Transverse colon (tissue), 4 donors: ENCODE measurements at regions not wholly inside any gene's neighbourhood (a gene's known extent, or its start where the extent isn't known, plus 50 kb on each side); places are given as distances from the start of the nearest gene placed in this dataset.
A peak's percentile ranks its signal among the peaks of the same experiment; 100 is the strongest.

Source experiments
- DNase-seq: peaks from one replicate; pipeline ENCODE4 v3.0.0-alpha.2; 2019
- H3K27ac ChIP-seq, 4 donors: fragments of 200-600 bp; sonication (generic); 2 replicates each; pipeline ENCODE4 v1.5.1; 2016 to 2018; ENCODE audit warnings: inconsistent platforms in 4 of 4
- H3K27me3 ChIP-seq: fragments of 200-600 bp; sonication (generic); 2 replicates; pipeline ENCODE4 v1.5.1; 2017; ENCODE audit warnings: inconsistent platforms
- H3K36me3 ChIP-seq, 4 donors: fragments of 200-600 bp; sonication (generic); 2 replicates each; pipeline ENCODE4 v1.5.1; 2017 to 2019; ENCODE audit warnings: inconsistent platforms in 4 of 4
- H3K4me1 ChIP-seq, 4 donors: fragments of 200-600 bp; sonication (generic); 2 replicates each; pipeline ENCODE4 v1.5.1; 2017 to 2020; ENCODE audit warnings: inconsistent platforms in 4 of 4
- H3K4me3 ChIP-seq, 4 donors: fragments of 200-600 bp; sonication (generic); 1 replicate in 1 of 4; 2 replicates in 3 of 4; pipeline versions ENCODE4 v1.5.1 to v1.6.1; 2017 to 2019; ENCODE audit warnings: inconsistent platforms in 4 of 4
- H3K9me3 ChIP-seq, 2 donors: fragments of 200-600 bp; sonication (generic); 2 replicates each; pipeline ENCODE4 v1.5.1; 2017 to 2019; ENCODE audit warnings: inconsistent platforms in 2 of 2
- CTCF ChIP-seq, 5 experiments: fragments of 200-600 bp in 3 of 5; fragments of 450-650 bp in 2 of 5; sonication (generic) in 3 of 5; IDR thresholded peaks; 1 replicate in 2 of 5; 2 replicates in 3 of 5; pipeline ENCODE4 v1.5.1; 2016 to 2017; ENCODE audit warnings: antibody characterized with exemption in 5 of 5, inconsistent platforms in 3 of 5, mild to moderate bottlenecking in 2 of 5, moderate library complexity in 1 of 5
- EP300 ChIP-seq: sonication (generic); formaldehyde crosslinking; IDR thresholded peaks from one replicate; pipeline ENCODE4 v1.6.1; 2017; ENCODE audit warnings: antibody characterized with exemption, low read depth
- POLR2A ChIP-seq: fragments of 450-650 bp; IDR thresholded peaks from one replicate; pipeline ENCODE4 v1.6.1; 2016; ENCODE audit warnings: antibody characterized with exemption, mild to moderate bottlenecking, moderate library complexity
- POLR2AphosphoS5 ChIP-seq, 3 donors: sonication (generic); formaldehyde crosslinking; IDR thresholded peaks; one replicate each; pipeline ENCODE4 v1.6.1; 2016; ENCODE audit warnings: antibody characterized with exemption in 3 of 3
- WGBS, 2 donors: methylation state at CpG; one replicate each; pipeline ENCODE4 v1.1.5; 2018; ENCODE audit warnings: low coverage in 1 of 2; 5-methylcytosine and 5-hydroxymethylcytosine counted together
- in situ Hi-C, 4 donors: fragments of 200-750 bp; cut with MboI; loops; one replicate each; pipeline versions ENCODE4 v1.15.0 to v1.15.1; 2017; ENCODE audit warnings: low sequenced_read_pairs in 3 of 4, low pct_ligation_motif_present in 1 of 4, low pct_unique_long_range_greater_than_20kb in 1 of 4
- intact Hi-C: fragments of 100-400 bp; cut with DNase I; formaldehyde crosslinking; loops from one replicate; pipeline ENCODE4 v1.15.1; 2023; ENCODE audit warnings: low total_unique reads

DNA sequence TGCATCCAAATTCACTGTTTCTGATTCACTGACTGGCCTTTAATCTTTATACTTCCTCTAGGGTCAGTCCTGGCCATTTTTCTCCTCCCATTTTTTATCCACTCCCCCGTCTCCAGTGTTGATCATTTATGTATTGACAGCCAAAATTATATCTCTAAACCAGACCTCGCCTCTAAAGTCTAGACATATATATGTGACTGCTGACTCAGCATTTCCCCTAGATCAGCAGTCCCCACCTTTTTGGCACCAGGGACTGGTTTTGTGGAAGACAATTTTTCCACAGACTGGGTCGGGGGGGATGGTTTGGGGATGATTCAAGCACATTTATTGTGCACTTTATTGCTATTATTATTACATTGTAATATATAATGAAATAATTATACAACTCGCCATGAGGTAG, 88.3 kb upstream of the DAAM1 start:
- intact Hi-C loops (no loop called here), in situ Hi-C loops (no loop called here)
- Histone ChIP-seq H3K36me3 (no peaks in the 10 kb centered on the region), H3K4me1 (no peaks in the 10 kb centered on the region), H3K9me3 (no peaks in the 10 kb centered on the region), H3K27ac (no peak overlapping the region), H3K4me3 (no peak overlapping the region), H3K27me3 (no peaks in the 10 kb centered on the region)
- no peak for TF ChIP-seq POLR2AphosphoS5 (IDR thresholded peaks at IDR 0.05)
- no peak for TF ChIP-seq POLR2A
- no peak for TF ChIP-seq EP300
- no peak for TF ChIP-seq CTCF (IDR thresholded peaks at IDR 0.05)
- whole genome bisulfite sequencing, 2 donors, result 81 to 92% methylated on average over 2 to 4 of the region's 4 CpGs
- no peak for DNase-seq

- intact Hi-C loops (no loop called here), in situ Hi-C loops (no loop called here)
- DNase-seq, result no peak
- Histone ChIP-seq H3K4me3 (no peak overlapping the region), H3K36me3 (no peaks in the 10 kb centered on the region), H3K27me3 (no peaks in the 10 kb centered on the region), H3K27ac (no peak overlapping the region), H3K9me3 (no peaks in the 10 kb centered on the region), H3K4me1 (no peaks in the 10 kb centered on the region)
- TF ChIP-seq EP300 (no peak), POLR2A (no peak), CTCF (IDR thresholded peaks at IDR 0.05) (no peak), POLR2AphosphoS5 (IDR thresholded peaks at IDR 0.05) (no peak)
These were observed 87.0 kb upstream of the DAAM1 start for GRCh38 chr14:59101476-59101875.

DNA sequence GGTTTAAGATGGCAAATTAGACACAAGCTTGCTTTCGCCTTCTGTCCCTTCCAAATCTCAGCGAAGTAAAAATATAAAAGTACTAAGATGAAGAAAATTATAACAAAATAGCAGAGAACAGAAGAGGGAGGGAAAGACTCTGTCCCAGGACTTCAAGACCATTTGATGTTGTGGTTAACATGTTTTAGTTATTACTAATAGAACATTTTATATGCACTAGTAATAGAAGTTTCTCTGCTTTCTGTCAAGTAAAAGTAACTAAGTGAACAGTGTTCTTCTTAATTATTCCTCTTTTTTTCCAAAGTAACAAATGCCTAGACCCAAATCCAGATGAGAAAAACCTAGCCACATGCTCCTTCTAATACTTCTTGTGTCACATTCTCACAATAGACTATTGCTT, 85.1 kb upstream of the DAAM1 start:
- TF ChIP-seq POLR2AphosphoS5 (IDR thresholded peaks at IDR 0.05) (no peak), POLR2A (no peak), CTCF (IDR thresholded peaks at IDR 0.05) (no peak), EP300 (no peak)
- Histone ChIP-seq H3K36me3 (no peaks in the 10 kb centered on the region), H3K27ac (no peak overlapping the region), H3K4me3 (no peak overlapping the region), H3K9me3 (no peaks in the 10 kb centered on the region), H3K27me3 (no peaks in the 10 kb centered on the region), H3K4me1 (no peaks in the 10 kb centered on the region)
- intact Hi-C loops, result no loop called here
- in situ Hi-C loops, result no loop called here
- 91 to 100% methylated on average over 2 of the region's 2 CpGs for WGBS, 2 donors
- no peak for DNase-seq

- DNase-seq, result peak; percentile 48
- WGBS, 2 donors, result 39% methylated on average over 2 of the region's 2 CpGs; no CpG with 5 or more reads in 1 of the 2 donors
- in situ Hi-C loops, result no loop called here
These were observed 80.6 kb upstream of the DAAM1 start for GRCh38 chr14:59107819-59108218.

More at GRCh38 chr14:59107819-59108218, 80.6 kb upstream of the DAAM1 start:
- no peaks in the 10 kb centered on the region for H3K4me1 ChIP-seq
- no peak overlapping the region for H3K27ac ChIP-seq
- H3K36me3 ChIP-seq, result no peaks in the 10 kb centered on the region
- no peak for TF ChIP-seq CTCF (IDR thresholded peaks at IDR 0.05)
- TF ChIP-seq POLR2A, result no peak
- TF ChIP-seq EP300, result peak; percentile 5
- no peak for TF ChIP-seq POLR2AphosphoS5 (IDR thresholded peaks at IDR 0.05)
- H3K27me3 ChIP-seq, result no peaks in the 10 kb centered on the region
- no peaks in the 10 kb centered on the region for H3K9me3 ChIP-seq
- intact Hi-C loops, result no loop called here
- H3K4me3 ChIP-seq, result no peak overlapping the region
